Naive thymus-derived CD4-positive, alpha-beta T cell (primary cell): ENCODE measurements at regions not wholly inside any gene's neighbourhood (a gene's known extent, or its start where the extent isn't known, plus 50 kb on each side); places are given as distances from the start of the nearest gene placed in this dataset.
"Not testable (repeated sequence)": the region's sequence is repeated elsewhere in the genome, so short reads cannot be mapped to it uniquely, and the experiment has no call there.

Source experiments
- ATAC-seq: fragments of 150-1000 bp; cut with Tn5 transposase; 2 replicates; pipeline ENCODE4 v1.10.0; 2021; ENCODE audit warnings: mild to moderate bottlenecking, moderate library complexity
- CTCF ChIA-PET: fragments of 350-600 bp; sonication (Branson Sonifier 250); formaldehyde crosslinking; loops from one replicate; lab custom pipeline; 2021; ENCODE audit warnings: antibody characterized with exemption; lab: Charles Lee
- POLR2A ChIA-PET: fragments of 350-600 bp; sonication (Branson Sonifier 250); formaldehyde crosslinking; loops from one replicate; lab custom pipeline; 2021; ENCODE audit warnings: antibody characterized with exemption, inconsistent platforms; lab: Charles Lee
- DNase-seq, 9 donors: peaks; one replicate each; pipeline versions ENCODE4 v3.0.0 to v3.0.0-alpha.2; 2020 to 2022; ENCODE audit warnings: mixed read lengths in 1 of 9
- H3K27ac ChIP-seq: one replicate; pipeline ENCODE4 v1.7.0; 2013; ENCODE audit warnings: mild to moderate bottlenecking, low read depth, low read length, moderate library complexity
- H3K27me3 ChIP-seq, 2 donors: one replicate each; pipeline ENCODE4 v1.7.0; 2013; ENCODE audit warnings: low read length in 2 of 2, mild to moderate bottlenecking in 2 of 2, moderate library complexity in 2 of 2; ENCODE audit not compliant: control insufficient read depth in 2 of 2, insufficient read depth in 2 of 2
- H3K36me3 ChIP-seq, 3 experiments: 1 replicate in 2 of 3; 2 replicates in 1 of 3; pipeline ENCODE4 v1.7.0; 2013; ENCODE audit warnings: low read length in 3 of 3, mild to moderate bottlenecking in 3 of 3, moderate library complexity in 1 of 3; ENCODE audit not compliant: insufficient read depth in 3 of 3, control insufficient read depth in 2 of 3
- H3K4me1 ChIP-seq, 2 donors: one replicate each; pipeline ENCODE4 v1.7.0; 2013; ENCODE audit warnings: low read length in 2 of 2, mild to moderate bottlenecking in 2 of 2, moderate library complexity in 1 of 2; ENCODE audit not compliant: control insufficient read depth in 2 of 2, insufficient read depth in 2 of 2
- H3K4me3 ChIP-seq: 2 replicates; pipeline ENCODE4 v1.7.0; 2013; ENCODE audit warnings: mild to moderate bottlenecking, low read length
- H3K9me3 ChIP-seq, 3 experiments: 1 replicate in 2 of 3; 2 replicates in 1 of 3; pipeline ENCODE4 v1.7.0; 2013; ENCODE audit warnings: low read length in 3 of 3; ENCODE audit not compliant: control insufficient read depth in 2 of 3
- H3K27ac Mint-ChIP-seq, 9 donors: one replicate each; pipeline ENCODE4 v1.8.0; 2020 to 2022; ENCODE audit warnings: mixed read lengths in 9 of 9, mild to moderate bottlenecking in 8 of 9, moderate library complexity in 5 of 9, inconsistent platforms in 2 of 9
- H3K27me3 Mint-ChIP-seq, 5 donors: one replicate each; pipeline ENCODE4 v1.8.0; 2021 to 2022; ENCODE audit warnings: mixed read lengths in 5 of 5, mild to moderate bottlenecking in 1 of 5
- H3K36me3 Mint-ChIP-seq, 5 donors: one replicate each; pipeline ENCODE4 v1.8.0; 2020 to 2022; ENCODE audit warnings: mixed read lengths in 5 of 5, mild to moderate bottlenecking in 3 of 5, inconsistent platforms in 1 of 5
- H3K4me1 Mint-ChIP-seq, 7 donors: one replicate each; pipeline ENCODE4 v1.8.0; 2020 to 2022; ENCODE audit warnings: mixed read lengths in 7 of 7, mild to moderate bottlenecking in 3 of 7, inconsistent platforms in 1 of 7
- H3K4me3 Mint-ChIP-seq, 10 donors: one replicate each; pipeline ENCODE4 v1.8.0; 2020 to 2022; ENCODE audit warnings: mild to moderate bottlenecking in 10 of 10, mixed read lengths in 10 of 10, moderate library complexity in 6 of 10, inconsistent platforms in 2 of 10
- H3K9me3 Mint-ChIP-seq, 11 donors: one replicate each; pipeline ENCODE4 v1.8.0; 2020 to 2022; ENCODE audit warnings: mixed read lengths in 11 of 11, mild to moderate bottlenecking in 4 of 11, inconsistent platforms in 1 of 11, moderate library complexity in 1 of 11
- intact Hi-C, 2 donors: fragments of 100-400 bp; cut with micrococcal nuclease; formaldehyde crosslinking; loops; one replicate each; pipeline ENCODE4 v1.15.1; 2023

DNA sequence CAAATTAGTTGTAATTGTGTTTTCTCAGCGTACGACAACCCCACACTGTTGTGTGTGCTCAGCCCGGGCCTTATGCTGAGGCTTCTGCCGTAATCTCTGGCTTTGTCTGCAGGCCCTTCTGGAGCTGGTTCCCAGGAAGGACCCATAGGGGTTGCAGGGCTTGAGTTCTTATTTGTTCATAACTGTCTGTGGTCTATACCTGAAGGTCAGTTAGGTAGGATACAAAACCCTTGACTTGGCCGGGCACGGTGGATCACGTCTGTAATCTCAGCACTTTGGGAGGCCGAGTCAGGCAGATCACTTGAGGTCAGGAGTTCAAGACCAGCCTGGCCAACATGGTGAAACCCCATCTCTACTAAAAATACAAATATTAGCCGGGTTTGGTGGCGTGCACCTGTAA lies 1010.2 kb downstream of the BRD1 start:
- POLR2A ChIA-PET = interaction anchor here (0.7 kb wide), 1 partner anchor 48 kb away, joined by 5 read pairs; no protein-coding TSS in a partner anchor
- H3K27me3 ChIP-seq, H3K9me3 Mint-ChIP-seq, H3K36me3 ChIP-seq, H3K27ac ChIP-seq, H3K27ac Mint-ChIP-seq, H3K4me3 ChIP-seq, intact Hi-C loops, H3K4me1 Mint-ChIP-seq, ATAC-seq, H3K36me3 Mint-ChIP-seq, H3K4me3 Mint-ChIP-seq, DNase-seq, H3K9me3 ChIP-seq, CTCF ChIA-PET, H3K4me1 ChIP-seq: not testable (repeated sequence)
- H3K27me3 Mint-ChIP-seq = peaks cover 0 to 20% (median 7%) of the 10 kb centered on the region in 5 donors

DNA sequence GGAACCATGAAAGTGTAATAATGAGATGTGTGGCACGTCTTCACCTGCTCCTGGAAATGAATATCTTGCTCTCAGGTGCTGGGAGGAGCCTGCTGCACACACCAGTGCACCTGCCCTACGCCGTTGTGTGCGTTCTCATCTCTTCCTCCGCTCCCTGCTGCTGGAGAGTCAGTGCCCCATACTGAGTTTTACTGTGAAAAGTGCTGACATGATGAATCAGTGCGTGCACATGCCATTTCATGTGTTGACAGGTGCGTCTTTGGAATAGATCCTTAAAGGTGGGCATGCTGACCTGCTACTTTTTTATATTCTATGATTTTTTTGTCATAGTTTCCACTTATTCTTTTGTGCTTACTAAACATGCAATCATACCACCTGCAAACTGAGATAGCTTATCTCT lies 1015.8 kb downstream of the BRD1 start:
- Mint-ChIP-seq H3K27me3 (peaks cover 0 to 31% (median 8%) of the 10 kb centered on the region in 5 donors), H3K9me3 (no peaks in the 10 kb centered on the region), H3K36me3 (no peaks in the 10 kb centered on the region), H3K27ac (no peak overlapping the region), H3K4me1 (no peaks in the 10 kb centered on the region), H3K4me3 (no peak overlapping the region)
- intact Hi-C loops = no loop called here
- Histone ChIP-seq H3K36me3 (no peaks in the 10 kb centered on the region), H3K27ac (no peak overlapping the region), H3K4me1 (no peaks in the 10 kb centered on the region), H3K27me3 (no peaks in the 10 kb centered on the region), H3K9me3 (no peaks in the 10 kb centered on the region), H3K4me3 (no peak overlapping the region)
- DNase-seq = no peak
- no peak for ATAC-seq
- ChIA-PET POLR2A (no interaction called here), CTCF (no interaction called here)

DNA sequence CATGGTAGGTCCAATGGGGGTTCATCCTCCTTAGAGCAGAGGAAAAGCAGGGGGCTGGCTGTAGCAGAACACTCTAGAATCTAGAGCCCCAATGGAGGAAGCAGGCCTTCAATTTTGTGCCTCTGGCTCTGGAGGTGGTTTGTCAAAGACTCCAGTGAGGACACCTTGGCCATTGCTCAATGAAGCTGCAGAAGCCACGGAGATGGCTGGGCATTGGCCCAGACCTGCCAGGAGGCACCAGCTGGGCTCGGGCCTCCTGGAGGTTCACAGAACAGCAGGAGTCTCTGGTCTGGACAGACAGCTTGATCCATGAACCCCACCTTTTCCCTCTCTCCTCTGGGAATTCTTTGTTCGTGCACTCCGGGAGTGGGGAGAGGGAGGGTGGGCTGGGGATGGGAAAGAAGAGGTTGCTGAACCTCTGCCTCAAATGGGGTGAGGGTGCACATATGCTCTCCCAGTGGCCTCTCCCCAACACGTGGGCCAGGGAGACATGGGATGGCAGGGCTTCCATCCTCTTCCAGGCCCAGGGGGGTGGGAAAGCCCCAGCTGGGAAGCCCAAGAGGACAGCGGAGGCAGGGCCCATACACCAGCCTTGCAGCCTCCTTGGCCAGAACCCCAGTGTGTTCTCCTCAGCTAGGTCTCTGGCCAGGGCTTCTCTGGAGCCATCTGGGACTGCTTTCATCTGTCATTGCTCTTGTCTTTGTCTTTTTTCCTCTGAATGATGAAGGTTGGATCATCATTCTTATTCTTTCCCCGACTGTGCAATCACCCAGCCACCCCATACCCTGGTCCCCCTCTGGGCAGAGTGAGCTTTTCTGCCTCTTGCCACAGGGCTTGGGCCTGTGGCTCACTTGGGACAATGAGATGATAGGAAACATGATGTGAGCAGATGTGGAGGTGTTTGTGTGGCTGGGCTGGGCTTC lies 1019.4 kb downstream of the BRD1 start:
- H3K36me3 ChIP-seq = no peaks in the 10 kb centered on the region
- Mint-ChIP-seq H3K27me3 (peaks cover 0 to 19% (median 4%) of the 10 kb centered on the region in 5 donors), H3K4me3 (no peak overlapping the region), H3K4me1 (no peaks in the 10 kb centered on the region), H3K9me3 (no peaks in the 10 kb centered on the region), H3K36me3 (no peaks in the 10 kb centered on the region), H3K27ac (no peak overlapping the region)
- CTCF ChIA-PET = no interaction called here
- DNase-seq = no peak
- POLR2A ChIA-PET = no interaction called here
- intact Hi-C loops = no loop called here
- no peaks in the 10 kb centered on the region for H3K4me1 ChIP-seq
- no peak overlapping the region for H3K27ac ChIP-seq
- H3K9me3 ChIP-seq = no peaks in the 10 kb centered on the region
- no peak for ATAC-seq
- H3K27me3 ChIP-seq = no peaks in the 10 kb centered on the region
- H3K4me3 ChIP-seq = no peak overlapping the region

DNA sequence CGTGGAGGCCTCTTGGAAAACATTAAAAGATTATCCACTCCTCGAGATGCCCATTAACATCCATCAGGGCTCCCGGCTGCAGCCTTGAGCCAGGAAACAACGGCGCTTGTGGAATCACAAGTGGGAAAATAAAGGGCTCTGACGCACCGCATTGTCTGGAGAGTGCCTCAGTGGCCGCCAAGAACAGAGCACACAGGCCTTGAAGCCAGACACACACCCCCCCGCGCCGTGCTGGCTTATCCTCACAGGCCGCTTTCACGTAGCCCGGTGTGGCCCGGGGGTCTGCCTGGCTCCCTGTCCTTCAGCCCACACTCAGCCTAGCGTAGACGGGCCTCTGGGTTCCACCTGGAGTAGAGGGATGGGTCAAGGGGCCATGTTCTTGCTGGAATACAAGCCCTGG lies 1020.5 kb downstream of the BRD1 start:
- intact Hi-C loops = no loop called here
- H3K36me3 Mint-ChIP-seq = no peaks in the 10 kb centered on the region

DNA sequence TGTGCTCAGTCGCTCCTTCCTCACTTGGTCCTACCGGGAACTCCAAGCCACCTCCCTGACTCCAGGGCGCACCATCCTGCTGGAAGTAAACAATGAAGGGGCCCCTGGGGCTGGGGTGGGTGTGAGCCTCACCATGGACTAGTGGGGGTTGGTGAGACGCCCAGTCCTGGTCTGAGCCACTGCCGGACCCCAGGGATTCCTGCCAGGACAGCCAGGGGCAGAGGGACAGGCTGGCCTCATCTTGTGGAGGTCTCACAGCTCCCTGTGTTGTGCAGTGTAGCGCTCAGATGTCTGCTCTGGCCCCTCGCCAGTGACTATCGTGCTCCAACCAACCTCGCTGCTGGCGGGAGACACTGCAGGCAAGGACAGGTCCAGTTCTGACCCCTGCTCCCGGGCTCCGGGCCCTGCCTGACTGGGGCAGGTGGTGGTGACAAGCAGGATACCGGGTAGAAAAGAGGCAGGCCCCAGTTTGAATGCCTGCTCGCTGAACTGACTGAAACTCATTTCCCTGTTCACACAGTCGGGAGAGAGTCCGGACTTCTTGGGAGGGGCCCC lies 1021.4 kb downstream of the BRD1 start:
- intact Hi-C loops = no loop called here
- no peaks in the 10 kb centered on the region for H3K36me3 ChIP-seq
- Mint-ChIP-seq H3K9me3 (no peaks in the 10 kb centered on the region), H3K27me3 (peaks cover 0 to 9% (median 0%) of the 10 kb centered on the region in 5 donors), H3K27ac (no peak overlapping the region), H3K4me3 (no peak overlapping the region), H3K4me1 (no peaks in the 10 kb centered on the region), H3K36me3 (no peaks in the 10 kb centered on the region)
- no peaks in the 10 kb centered on the region for H3K9me3 ChIP-seq
- ATAC-seq (no peak), DNase-seq (no peak)
- no peaks in the 10 kb centered on the region for H3K27me3 ChIP-seq
- H3K4me3 ChIP-seq = no peak overlapping the region
- H3K4me1 ChIP-seq = no peaks in the 10 kb centered on the region
- ChIA-PET CTCF (no interaction called here), POLR2A (no interaction called here)
- no peak overlapping the region for H3K27ac ChIP-seq

More for the DNA sequence above, 1020.5 kb downstream of the BRD1 start:
- Histone ChIP-seq H3K36me3 (no peaks in the 10 kb centered on the region), H3K4me3 (no peak overlapping the region), H3K4me1 (no peaks in the 10 kb centered on the region), H3K27me3 (no peaks in the 10 kb centered on the region), H3K9me3 (no peaks in the 10 kb centered on the region), H3K27ac (no peak overlapping the region)
- Mint-ChIP-seq H3K4me3 (no peak overlapping the region), H3K27ac (no peak overlapping the region), H3K4me1 (no peaks in the 10 kb centered on the region), H3K9me3 (no peaks in the 10 kb centered on the region), H3K27me3 (peaks cover 0 to 15% (median 4%) of the 10 kb centered on the region in 5 donors)
- ChIA-PET CTCF (no interaction called here), POLR2A (no interaction called here)
- ATAC-seq = no peak
- DNase-seq = no peak

DNA sequence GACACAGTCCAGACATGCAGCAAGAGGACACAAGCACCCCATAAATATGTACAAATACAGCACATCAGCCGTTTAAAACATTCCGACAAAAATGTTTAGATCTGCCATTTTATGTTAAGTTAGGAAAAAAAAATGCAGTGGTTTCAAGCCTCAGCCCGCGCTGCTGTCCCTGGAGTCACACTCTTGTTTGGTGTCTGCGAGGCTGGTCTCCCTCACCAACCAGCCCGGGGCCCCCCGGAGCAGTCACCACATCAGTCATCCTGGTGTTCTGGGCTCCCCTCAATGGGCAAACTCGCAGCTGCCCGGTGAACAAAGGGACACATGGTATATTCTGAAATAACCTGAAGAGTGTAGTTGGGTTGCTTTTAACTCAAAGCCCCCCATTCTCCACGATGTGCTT lies 1022.2 kb downstream of the BRD1 start:
- H3K4me1 Mint-ChIP-seq = no peaks in the 10 kb centered on the region
- H3K9me3 Mint-ChIP-seq = no peaks in the 10 kb centered on the region

More for the DNA sequence above, 1022.2 kb downstream of the BRD1 start:
- Histone ChIP-seq H3K27ac (no peak overlapping the region), H3K4me3 (no peak overlapping the region), H3K36me3 (no peaks in the 10 kb centered on the region), H3K4me1 (no peaks in the 10 kb centered on the region), H3K27me3 (no peaks in the 10 kb centered on the region), H3K9me3 (no peaks in the 10 kb centered on the region)
- Mint-ChIP-seq H3K4me3 (no peak overlapping the region), H3K27ac (no peak overlapping the region), H3K27me3 (peaks cover 0 to 6% (median 0%) of the 10 kb centered on the region in 5 donors), H3K36me3 (no peaks in the 10 kb centered on the region)
- intact Hi-C loops = no loop called here
- DNase-seq (no peak), ATAC-seq (no peak)
- ChIA-PET CTCF (no interaction called here), POLR2A (no interaction called here)
